Liver (tissue), 3 donors: ENCODE measurements at regions not wholly inside any gene's neighbourhood (a gene's known extent, or its start where the extent isn't known, plus 50 kb on each side); places are given as distances from the start of the nearest gene placed in this dataset.

Experiments
- EGR1 ChIP-seq, 2 donors: IDR thresholded peaks; 2 replicates each; pipeline ENCODE4 v1.6.1; 2016 to 2018; ENCODE audit warnings: antibody characterized with exemption in 2 of 2, low read depth in 2 of 2
- GABPA ChIP-seq, 2 donors: IDR thresholded peaks in 1 of 2; conservative IDR thresholded peaks in 1 of 2; 2 replicates each; pipeline ENCODE4 v1.6.1; 2016; ENCODE audit warnings: antibody characterized with exemption in 2 of 2, mild to moderate bottlenecking in 1 of 2, moderate library complexity in 1 of 2
- HNF4G ChIP-seq: IDR thresholded peaks from 2 replicates; pipeline ENCODE4 v1.6.1; 2016; ENCODE audit warnings: antibody characterized with exemption
- JUND ChIP-seq, 2 donors: IDR thresholded peaks; 2 replicates each; pipeline ENCODE4 v1.6.1; 2016; ENCODE audit warnings: antibody characterized with exemption in 2 of 2
- NR2F2 ChIP-seq: IDR thresholded peaks from 2 replicates; pipeline ENCODE4 v1.6.1; 2016; ENCODE audit warnings: antibody characterized with exemption
- RAD21 ChIP-seq, 2 donors: IDR thresholded peaks; 2 replicates each; pipeline ENCODE4 v1.6.1; 2016; ENCODE audit warnings: antibody characterized with exemption in 2 of 2, mild to moderate bottlenecking in 2 of 2
- TAF1 ChIP-seq: conservative IDR thresholded peaks from 2 replicates; pipeline ENCODE4 v1.6.1; 2016; ENCODE audit warnings: antibody characterized with exemption, mild to moderate bottlenecking
- YY1 ChIP-seq: IDR thresholded peaks from 2 replicates; pipeline ENCODE4 v1.6.1; 2016; ENCODE audit warnings: antibody characterized with exemption, mild to moderate bottlenecking
- TF ChIP-seq, protein P1 (sequence below): fragments of 150-350 bp; IDR thresholded peaks from 2 replicates; pipeline ENCODE4 v1.5.1; 2017; ENCODE audit warnings: improper control_type of control experiment, low read depth, low read length; ENCODE audit not compliant: missing input control
- TF ChIP-seq, protein P2 (sequence below): IDR thresholded peaks from 2 replicates; pipeline ENCODE4 v1.6.1; 2016; ENCODE audit warnings: antibody characterized with exemption
- TF ChIP-seq, protein P3 (sequence below): IDR thresholded peaks from 2 replicates; pipeline ENCODE4 v1.6.1; 2016; ENCODE audit warnings: antibody characterized with exemption, mild to moderate bottlenecking
- donor health status: healthy.
- donor health status: healthy.

DNA sequence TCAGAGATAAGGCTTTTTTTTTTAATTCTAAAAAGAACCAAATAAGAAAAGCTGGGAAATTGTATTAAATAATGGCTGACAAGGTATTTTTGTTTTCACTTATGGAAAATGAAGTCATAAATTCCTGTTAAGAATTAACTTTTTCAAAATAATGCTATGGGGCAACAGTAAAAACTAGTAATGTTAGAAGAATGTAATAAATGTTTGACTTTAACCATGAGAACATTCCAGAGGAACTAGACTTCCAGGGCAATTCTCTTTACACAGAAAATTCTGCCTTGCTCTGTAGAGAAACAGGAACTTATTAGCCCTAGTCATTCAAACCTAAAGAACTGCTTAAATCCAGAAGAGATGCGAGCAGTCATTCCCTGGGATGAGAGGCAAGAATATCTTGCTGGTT, 571.1 kb downstream of the IPMK start:
- TF ChIP-seq, protein P1, sequence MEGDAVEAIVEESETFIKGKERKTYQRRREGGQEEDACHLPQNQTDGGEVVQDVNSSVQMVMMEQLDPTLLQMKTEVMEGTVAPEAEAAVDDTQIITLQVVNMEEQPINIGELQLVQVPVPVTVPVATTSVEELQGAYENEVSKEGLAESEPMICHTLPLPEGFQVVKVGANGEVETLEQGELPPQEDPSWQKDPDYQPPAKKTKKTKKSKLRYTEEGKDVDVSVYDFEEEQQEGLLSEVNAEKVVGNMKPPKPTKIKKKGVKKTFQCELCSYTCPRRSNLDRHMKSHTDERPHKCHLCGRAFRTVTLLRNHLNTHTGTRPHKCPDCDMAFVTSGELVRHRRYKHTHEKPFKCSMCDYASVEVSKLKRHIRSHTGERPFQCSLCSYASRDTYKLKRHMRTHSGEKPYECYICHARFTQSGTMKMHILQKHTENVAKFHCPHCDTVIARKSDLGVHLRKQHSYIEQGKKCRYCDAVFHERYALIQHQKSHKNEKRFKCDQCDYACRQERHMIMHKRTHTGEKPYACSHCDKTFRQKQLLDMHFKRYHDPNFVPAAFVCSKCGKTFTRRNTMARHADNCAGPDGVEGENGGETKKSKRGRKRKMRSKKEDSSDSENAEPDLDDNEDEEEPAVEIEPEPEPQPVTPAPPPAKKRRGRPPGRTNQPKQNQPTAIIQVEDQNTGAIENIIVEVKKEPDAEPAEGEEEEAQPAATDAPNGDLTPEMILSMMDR, result no peak
- TF ChIP-seq TAF1 (no peak), JUND (IDR thresholded peaks at IDR 0.05) (no peak), EGR1 (IDR thresholded peaks at IDR 0.05; ENCODE audit: low read depth in 2 of 2) (no peak), YY1 (no peak), HNF4G (no peak), NR2F2 (no peak), GABPA (IDR thresholded peaks at IDR 0.05 in 1 of 2, conservative IDR thresholded peaks at IDR 0.05 in 1 of 2) (no peak), RAD21 (IDR thresholded peaks at IDR 0.05) (no peak)
- TF ChIP-seq, protein P2, sequence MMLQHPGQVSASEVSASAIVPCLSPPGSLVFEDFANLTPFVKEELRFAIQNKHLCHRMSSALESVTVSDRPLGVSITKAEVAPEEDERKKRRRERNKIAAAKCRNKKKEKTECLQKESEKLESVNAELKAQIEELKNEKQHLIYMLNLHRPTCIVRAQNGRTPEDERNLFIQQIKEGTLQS, result no peak
- TF ChIP-seq, protein P3, sequence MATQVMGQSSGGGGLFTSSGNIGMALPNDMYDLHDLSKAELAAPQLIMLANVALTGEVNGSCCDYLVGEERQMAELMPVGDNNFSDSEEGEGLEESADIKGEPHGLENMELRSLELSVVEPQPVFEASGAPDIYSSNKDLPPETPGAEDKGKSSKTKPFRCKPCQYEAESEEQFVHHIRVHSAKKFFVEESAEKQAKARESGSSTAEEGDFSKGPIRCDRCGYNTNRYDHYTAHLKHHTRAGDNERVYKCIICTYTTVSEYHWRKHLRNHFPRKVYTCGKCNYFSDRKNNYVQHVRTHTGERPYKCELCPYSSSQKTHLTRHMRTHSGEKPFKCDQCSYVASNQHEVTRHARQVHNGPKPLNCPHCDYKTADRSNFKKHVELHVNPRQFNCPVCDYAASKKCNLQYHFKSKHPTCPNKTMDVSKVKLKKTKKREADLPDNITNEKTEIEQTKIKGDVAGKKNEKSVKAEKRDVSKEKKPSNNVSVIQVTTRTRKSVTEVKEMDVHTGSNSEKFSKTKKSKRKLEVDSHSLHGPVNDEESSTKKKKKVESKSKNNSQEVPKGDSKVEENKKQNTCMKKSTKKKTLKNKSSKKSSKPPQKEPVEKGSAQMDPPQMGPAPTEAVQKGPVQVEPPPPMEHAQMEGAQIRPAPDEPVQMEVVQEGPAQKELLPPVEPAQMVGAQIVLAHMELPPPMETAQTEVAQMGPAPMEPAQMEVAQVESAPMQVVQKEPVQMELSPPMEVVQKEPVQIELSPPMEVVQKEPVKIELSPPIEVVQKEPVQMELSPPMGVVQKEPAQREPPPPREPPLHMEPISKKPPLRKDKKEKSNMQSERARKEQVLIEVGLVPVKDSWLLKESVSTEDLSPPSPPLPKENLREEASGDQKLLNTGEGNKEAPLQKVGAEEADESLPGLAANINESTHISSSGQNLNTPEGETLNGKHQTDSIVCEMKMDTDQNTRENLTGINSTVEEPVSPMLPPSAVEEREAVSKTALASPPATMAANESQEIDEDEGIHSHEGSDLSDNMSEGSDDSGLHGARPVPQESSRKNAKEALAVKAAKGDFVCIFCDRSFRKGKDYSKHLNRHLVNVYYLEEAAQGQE, result no peak
